ENCODE measurements at regions not wholly inside any gene's neighbourhood (a gene's known extent, or its start where the extent isn't known, plus 50 kb on each side); places are given as distances from the start of the nearest gene placed in this dataset.

- no peak overlapping the region for H3K4me3 ChIP-seq (ENCODE audit: low read length)
- TF ChIP-seq, protein P1, sequence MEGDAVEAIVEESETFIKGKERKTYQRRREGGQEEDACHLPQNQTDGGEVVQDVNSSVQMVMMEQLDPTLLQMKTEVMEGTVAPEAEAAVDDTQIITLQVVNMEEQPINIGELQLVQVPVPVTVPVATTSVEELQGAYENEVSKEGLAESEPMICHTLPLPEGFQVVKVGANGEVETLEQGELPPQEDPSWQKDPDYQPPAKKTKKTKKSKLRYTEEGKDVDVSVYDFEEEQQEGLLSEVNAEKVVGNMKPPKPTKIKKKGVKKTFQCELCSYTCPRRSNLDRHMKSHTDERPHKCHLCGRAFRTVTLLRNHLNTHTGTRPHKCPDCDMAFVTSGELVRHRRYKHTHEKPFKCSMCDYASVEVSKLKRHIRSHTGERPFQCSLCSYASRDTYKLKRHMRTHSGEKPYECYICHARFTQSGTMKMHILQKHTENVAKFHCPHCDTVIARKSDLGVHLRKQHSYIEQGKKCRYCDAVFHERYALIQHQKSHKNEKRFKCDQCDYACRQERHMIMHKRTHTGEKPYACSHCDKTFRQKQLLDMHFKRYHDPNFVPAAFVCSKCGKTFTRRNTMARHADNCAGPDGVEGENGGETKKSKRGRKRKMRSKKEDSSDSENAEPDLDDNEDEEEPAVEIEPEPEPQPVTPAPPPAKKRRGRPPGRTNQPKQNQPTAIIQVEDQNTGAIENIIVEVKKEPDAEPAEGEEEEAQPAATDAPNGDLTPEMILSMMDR (conservative IDR thresholded peaks at IDR 0.05; ENCODE audit: low read length) = no peak
Measured at GRCh38 chr3:20752416-20752815, 566.4 kb upstream of the SGO1 start.

GRCh38 chr3:20751296-20751695 is 565.3 kb upstream of the SGO1 start:
- no peak for DNase-seq (ENCODE audit: low read depth)
- no peak overlapping the region for H3K4me3 ChIP-seq (ENCODE audit: low read length)
- TF ChIP-seq, protein P1 (conservative IDR thresholded peaks at IDR 0.05; ENCODE audit: low read length) = no peak

More at GRCh38 chr3:20752416-20752815, 566.4 kb upstream of the SGO1 start:
- no peak for DNase-seq (ENCODE audit: low read depth)

GRCh38 chr3:20747741-20748140 is 561.7 kb upstream of the SGO1 start:
- DNase-seq (ENCODE audit: low read depth) = peak; percentile 74
- H3K4me3 ChIP-seq (ENCODE audit: low read length) = no peak overlapping the region
- TF ChIP-seq, protein P1 (conservative IDR thresholded peaks at IDR 0.05; ENCODE audit: low read length) = no peak

GRCh38 chr3:20743553-20744321 is 557.7 kb upstream of the SGO1 start:
- no peak overlapping the region for H3K4me3 ChIP-seq (ENCODE audit: low read length)
- DNase-seq (ENCODE audit: low read depth) = no peak
- TF ChIP-seq, protein P1 (conservative IDR thresholded peaks at IDR 0.05; ENCODE audit: low read length) = no peak

- no peak overlapping the region for H3K4me3 ChIP-seq (ENCODE audit: low read length)
- TF ChIP-seq, protein P1 (conservative IDR thresholded peaks at IDR 0.05; ENCODE audit: low read length) = no peak
- no peak for DNase-seq (ENCODE audit: low read depth)
Measured at GRCh38 chr3:20742903-20743552, 557.0 kb upstream of the SGO1 start.

DNA sequence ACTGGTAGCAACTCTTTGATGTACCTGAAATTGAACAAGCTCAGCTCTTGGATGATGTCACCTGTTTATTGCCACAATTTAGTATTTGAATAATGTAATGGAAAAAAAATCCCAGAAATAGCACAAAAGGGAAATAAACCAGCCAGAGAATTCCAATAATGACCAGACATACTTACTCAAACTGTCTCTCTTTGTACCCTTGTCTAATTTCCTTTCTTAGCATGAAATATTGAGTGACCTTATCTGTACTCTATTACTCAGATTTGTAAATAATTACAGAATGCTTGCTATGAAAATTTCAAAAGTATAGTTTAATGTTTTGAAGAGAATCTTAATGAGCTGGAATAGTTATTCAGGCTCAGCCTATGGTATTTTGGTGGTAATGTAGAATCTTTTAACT is 555.4 kb upstream of the SGO1 start:
- DNase-seq (ENCODE audit: low read depth) = peak; percentile 9
- H3K4me3 ChIP-seq (ENCODE audit: low read length) = no peak overlapping the region
- TF ChIP-seq, protein P1 (conservative IDR thresholded peaks at IDR 0.05; ENCODE audit: low read length) = no peak

DNA sequence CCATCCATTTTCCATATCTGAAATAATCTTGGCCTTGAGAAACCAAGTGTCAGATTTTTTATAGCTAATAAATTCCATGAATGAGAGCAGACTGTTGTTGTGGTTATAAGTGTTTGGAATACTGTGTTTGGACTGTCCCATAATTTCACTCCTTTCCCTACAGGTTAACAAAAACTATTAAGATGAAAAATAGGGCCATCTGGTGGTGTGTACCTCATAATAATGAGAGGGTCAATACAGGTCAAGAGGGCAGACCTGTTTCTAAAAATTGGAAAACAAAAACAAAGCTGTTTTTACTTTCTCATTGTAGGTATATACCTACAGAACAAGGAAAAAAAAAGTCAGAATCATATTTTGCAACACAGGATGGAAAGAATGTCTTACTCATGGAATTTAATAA is 553.8 kb upstream of the SGO1 start:
- DNase-seq (ENCODE audit: low read depth) = peak; percentile 9
- H3K4me3 ChIP-seq (ENCODE audit: low read length) = no peak overlapping the region
- TF ChIP-seq, protein P1 (conservative IDR thresholded peaks at IDR 0.05; ENCODE audit: low read length) = 0 out of 2 replicates have a peak, but pooled peaks have one; percentile 1

Measured in AG10803 (cell line).